PC-3 (cell line): ENCODE measurements at regions not wholly inside any gene's neighbourhood (a gene's known extent, or its start where the extent isn't known, plus 50 kb on each side); places are given as distances from the start of the nearest gene placed in this dataset.

Source experiments
- ATAC-seq: fragments of 200-7000 bp; cut with Tn5 transposase; 2 replicates; pipeline ENCODE4 v1.9.1; 2020; ENCODE audit warnings: mild to moderate bottlenecking, moderate library complexity
- BruUV-seq: library from RNA; stranded (reverse); fragments of 400-500 nt; replicated peaks from 2 replicates; lab custom pipeline; 2021; lab: Mats Ljungman, UMichigan
- CTCF ChIA-PET: fragments of 300-600 bp; sonication (Branson Sonifier 250); formaldehyde crosslinking; loops from one replicate; lab custom pipeline; 2022; ENCODE audit warnings: antibody characterized with exemption; lab: Charles Lee
- POLR2A ChIA-PET: fragments of 300-600 bp; sonication (Branson Sonifier 250); formaldehyde crosslinking; loops from one replicate; lab custom pipeline; 2022; ENCODE audit warnings: antibody characterized with exemption; ENCODE audit not compliant: unreplicated experiment; lab: Charles Lee
- DNase-seq: peaks from one replicate; pipeline ENCODE4 v3.0.0-alpha.2; 2015
- H2AFZ ChIP-seq: fragments of 300-600 bp; sonication (generic); 2 replicates; pipeline ENCODE4 v1.6.0; 2016; ENCODE audit warnings: antibody characterized with exemption, low read length
- H3F3A ChIP-seq: fragments of 300-600 bp; sonication (generic); one replicate; pipeline ENCODE4 v1.6.0; 2017; ENCODE audit warnings: antibody characterized with exemption, low read length, control low read depth, mild to moderate bottlenecking; ENCODE audit not compliant: unreplicated experiment
- H3K27ac ChIP-seq: fragments of 300-600 bp; sonication (generic); 2 replicates; pipeline ENCODE4 v1.5.1; 2016; ENCODE audit warnings: mild to moderate bottlenecking, low read length
- H3K27me3 ChIP-seq: fragments of 300-600 bp; sonication (generic); 2 replicates; pipeline ENCODE4 v1.6.1; 2016; ENCODE audit warnings: low read length, mixed read lengths
- H3K36me3 ChIP-seq: fragments of 300-600 bp; sonication (generic); 2 replicates; pipeline ENCODE4 v1.6.1; 2016; ENCODE audit warnings: low read depth, mixed run types, low read length, mixed read lengths
- H3K4me1 ChIP-seq: fragments of 300-600 bp; sonication (generic); 2 replicates; pipeline ENCODE4 v1.5.1; 2016; ENCODE audit warnings: low read length; ENCODE audit not compliant: insufficient read depth
- H3K4me2 ChIP-seq: fragments of 300-600 bp; sonication (generic); 2 replicates; pipeline ENCODE4 v1.6.0; 2016; ENCODE audit warnings: low read length
- H3K4me3 ChIP-seq: fragments of 300-600 bp; sonication (generic); 2 replicates; pipeline ENCODE4 v1.5.1; 2016; ENCODE audit warnings: mild to moderate bottlenecking, low read length, mixed read lengths
- H3K79me2 ChIP-seq: fragments of 300-600 bp; sonication (generic); 2 replicates; pipeline ENCODE4 v1.6.1; 2017; ENCODE audit warnings: low read length, mixed read lengths
- H3K9ac ChIP-seq: fragments of 300-600 bp; sonication (generic); 2 replicates; pipeline ENCODE4 v1.6.0; 2016; ENCODE audit warnings: mild to moderate bottlenecking, low read length
- H3K9me2 ChIP-seq: fragments of 300-600 bp; sonication (generic); replicated peaks from 2 replicates; pipeline ENCODE4 v1.6.1; 2016; ENCODE audit warnings: mixed run types, low read length, mixed read lengths
- H3K9me3 ChIP-seq: fragments of 300-600 bp; sonication (generic); 2 replicates; pipeline ENCODE4 v1.6.1; 2016; ENCODE audit warnings: low read length, mixed read lengths
- H4K20me1 ChIP-seq: fragments of 300-600 bp; sonication (generic); 2 replicates; pipeline ENCODE4 v1.6.1; 2016; ENCODE audit warnings: low read length, mixed read lengths
- CTCF ChIP-seq: fragments of 300-600 bp; sonication (generic); conservative IDR thresholded peaks from 2 replicates; pipeline ENCODE4 v1.5.1; 2017; ENCODE audit warnings: antibody characterized with exemption, low read depth, mild to moderate bottlenecking, low read length
- EZH2 ChIP-seq: fragments of 300-600 bp; sonication (generic); IDR thresholded peaks from one replicate; pipeline ENCODE4 v1.6.1; 2017; ENCODE audit warnings: antibody characterized with exemption, mild to moderate bottlenecking, low read length; ENCODE audit not compliant: unreplicated experiment
- EZH2phosphoT487 ChIP-seq: fragments of 300-600 bp; sonication (generic); IDR thresholded peaks from 2 replicates; pipeline ENCODE4 v1.6.1; 2018; ENCODE audit warnings: mild to moderate bottlenecking, antibody characterized with exemption, low read length, borderline replicate concordance
- intact Hi-C: fragments of 100-400 bp; cut with micrococcal nuclease; formaldehyde crosslinking; loops from 2 replicates; pipeline ENCODE4 v1.9.0; 2023

DNA sequence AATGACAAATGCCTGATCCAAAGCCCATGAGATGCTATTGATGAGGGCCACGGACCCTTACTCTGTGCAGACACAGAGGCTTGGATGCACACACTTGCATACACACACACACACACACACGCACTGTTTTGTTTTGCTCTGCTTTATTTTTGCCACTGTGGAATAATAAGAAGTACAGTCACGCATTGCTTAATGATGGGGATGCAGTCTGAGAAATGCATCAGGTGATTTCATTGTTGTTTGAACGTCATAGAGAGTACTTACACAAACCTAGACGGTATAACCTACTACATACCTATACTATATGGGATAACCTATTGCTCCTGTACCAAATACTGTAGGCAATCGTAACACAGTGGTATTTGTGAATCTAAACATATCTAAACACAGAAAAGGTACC lies 104.4 kb downstream of the RHOU start:
- peaks cover 6% of the 10 kb centered on the region; the same call in 1 of the 2 replicates for H3K27me3 ChIP-seq
- POLR2A ChIA-PET = interaction anchor here (0.6 kb wide), 1 partner anchor 149 kb away, joined by 3 read pairs; no protein-coding TSS in a partner anchor
- H3K4me3 ChIP-seq = no peak overlapping the region
- TF ChIP-seq EZH2 = no peak
- no peak for TF ChIP-seq EZH2phosphoT487
- TF ChIP-seq CTCF = no peak
- no peak overlapping the region for H2AFZ ChIP-seq
- CTCF ChIA-PET = no interaction called here
- peaks cover 44% of the 10 kb centered on the region for H3K4me1 ChIP-seq
- H3K27ac ChIP-seq = no peak overlapping the region
- no peaks in the 10 kb centered on the region for H4K20me1 ChIP-seq
- H3K9me2 ChIP-seq = no peaks in the 10 kb centered on the region
- no peaks in the 10 kb centered on the region for H3K36me3 ChIP-seq
- no peak overlapping the region for H3K9ac ChIP-seq
- ATAC-seq = no peak
- no peak for DNase-seq
- no peaks in the 10 kb centered on the region for H3K79me2 ChIP-seq
- H3K9me3 ChIP-seq = no peaks in the 10 kb centered on the region
- no peaks in the 10 kb centered on the region for H3F3A ChIP-seq
- intact Hi-C loops = loop anchor here (5.0 kb wide), 1 partner anchor 388 kb away; no protein-coding TSS in a partner anchor
- no peak overlapping the region for H3K4me2 ChIP-seq
- no TSS peak for BruUV-seq

GRCh38 chr1:228841632-228842031 lies 106.4 kb downstream of the RHOU start:
- Histone ChIP-seq H3F3A (no peaks in the 10 kb centered on the region), H3K27me3 (peaks cover 4% of the 10 kb centered on the region; the same call in 1 of the 2 replicates), H3K9me2 (no peaks in the 10 kb centered on the region), H3K4me3 (no peak overlapping the region), H2AFZ (no peak overlapping the region), H3K79me2 (no peaks in the 10 kb centered on the region), H3K9me3 (no peaks in the 10 kb centered on the region), H3K27ac (no peak overlapping the region), H3K36me3 (no peaks in the 10 kb centered on the region), H4K20me1 (no peaks in the 10 kb centered on the region), H3K4me2 (no peak overlapping the region), H3K4me1 (peaks cover 39% of the 10 kb centered on the region), H3K9ac (no peak overlapping the region)
- BruUV-seq = no TSS peak
- CTCF ChIA-PET = no interaction called here
- DNase-seq (no peak), ATAC-seq (no peak)
- no peak for TF ChIP-seq EZH2phosphoT487
- no peak for TF ChIP-seq EZH2
- TF ChIP-seq CTCF = no peak
- intact Hi-C loops = loop anchor here (5.0 kb wide), 1 partner anchor 386 kb away; no protein-coding TSS in a partner anchor
- POLR2A ChIA-PET = no interaction called here

DNA sequence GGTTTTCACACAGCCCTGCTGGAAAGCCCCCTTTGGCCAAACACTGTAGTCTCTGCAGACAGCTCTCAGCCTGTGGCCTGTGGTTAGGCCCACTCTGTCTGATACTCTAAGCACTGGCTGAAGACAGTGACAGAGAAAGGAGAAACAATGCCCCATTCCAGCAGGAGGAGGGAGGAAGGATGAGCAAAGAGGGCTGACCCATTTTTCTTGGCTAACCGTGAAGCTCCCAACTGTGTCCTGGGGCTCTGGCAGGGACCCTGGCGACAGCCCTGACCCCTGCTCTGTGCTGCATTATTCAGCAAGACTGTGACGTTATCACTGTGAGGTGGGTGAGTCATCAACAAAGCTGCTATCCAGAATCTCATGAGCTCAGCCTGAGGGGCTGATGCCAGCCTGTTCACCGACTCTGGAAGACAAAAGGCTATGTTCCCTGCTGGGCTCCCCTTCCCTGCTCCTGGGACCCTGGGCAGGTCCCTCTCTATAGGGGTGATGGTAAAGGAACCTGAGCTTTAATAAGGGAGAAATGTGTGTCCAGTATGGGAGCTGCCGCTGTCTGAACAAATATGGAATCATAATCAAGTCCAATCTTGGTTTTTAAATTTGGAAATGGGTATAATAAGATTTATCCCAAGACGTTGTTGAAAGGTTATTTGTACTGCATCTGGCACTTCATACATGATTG lies 107.0 kb downstream of the RHOU start:
- H3K4me2 ChIP-seq = no peak overlapping the region
- peak; percentile 61 for ATAC-seq
- H3K4me3 ChIP-seq = no peak overlapping the region
- intact Hi-C loops = loop anchor here (5.0 kb wide), 1 partner anchor 385 kb away; no protein-coding TSS in a partner anchor
- H3F3A ChIP-seq = no peaks in the 10 kb centered on the region
- H3K79me2 ChIP-seq = no peaks in the 10 kb centered on the region
- BruUV-seq = no TSS peak
- ChIA-PET POLR2A (no interaction called here), CTCF (no interaction called here)
- H3K9me3 ChIP-seq = no peaks in the 10 kb centered on the region
- H3K9ac ChIP-seq = no peak overlapping the region
- no peaks in the 10 kb centered on the region for H4K20me1 ChIP-seq
- H3K4me1 ChIP-seq = peaks cover 33% of the 10 kb centered on the region
- peak; percentile 78 for DNase-seq
- H3K36me3 ChIP-seq = no peaks in the 10 kb centered on the region
- TF ChIP-seq EZH2 (no peak), EZH2phosphoT487 (no peak)
- H3K9me2 ChIP-seq = no peaks in the 10 kb centered on the region
- no peak overlapping the region for H2AFZ ChIP-seq
- H3K27me3 ChIP-seq = peaks cover 4% of the 10 kb centered on the region; the same call in 1 of the 2 replicates
- H3K27ac ChIP-seq = no peak overlapping the region
